ENCODE measurements at regions not wholly inside any gene's neighbourhood (a gene's known extent, or its start where the extent isn't known, plus 50 kb on each side); places are given as distances from the start of the nearest gene placed in this dataset.

DNA sequence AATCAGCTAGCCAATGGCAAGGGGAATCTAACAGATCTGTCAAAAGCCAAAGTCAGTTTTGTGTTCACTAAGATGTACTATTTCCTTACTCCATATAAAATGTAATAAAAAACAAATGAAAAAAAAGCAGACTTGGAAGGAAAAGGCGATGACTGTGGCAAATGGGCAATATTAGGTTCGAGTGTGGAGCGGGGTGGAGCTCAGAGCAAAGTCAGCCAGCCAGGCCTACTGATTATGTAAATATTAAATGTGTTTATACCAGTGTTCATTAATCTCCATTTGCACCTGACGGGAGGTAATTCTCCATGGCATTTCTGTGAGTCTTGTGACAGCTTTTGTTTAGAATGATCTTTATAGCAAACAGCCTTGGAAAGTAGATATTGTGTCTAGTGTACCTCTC is 96.2 kb upstream of the KCNMB2 start:
- H3K36me3 ChIP-seq (ENCODE audit: insufficient read depth, low read length) = no peaks in the 10 kb centered on the region
- no peak overlapping the region for H3K4me3 ChIP-seq (ENCODE audit: low read length, poor library complexity, severe bottlenecking)
- H3K9me3 ChIP-seq (ENCODE audit: insufficient read depth, low read depth, low read length) = no peaks in the 10 kb centered on the region
- no peaks in the 10 kb centered on the region for H3K4me1 ChIP-seq (ENCODE audit: insufficient read depth, low read length, poor library complexity, severe bottlenecking)
- no peaks in the 10 kb centered on the region for H3F3A ChIP-seq (ENCODE audit: low read depth)
- no peaks in the 10 kb centered on the region for H3K79me2 ChIP-seq (ENCODE audit: insufficient read depth, low read length)
- no peaks in the 10 kb centered on the region for H3K9me2 ChIP-seq (replicated peaks; ENCODE audit: low read depth, low read length)
- H3K27me3 ChIP-seq (ENCODE audit: insufficient read depth, low read length, poor library complexity, severe bottlenecking) = no peaks in the 10 kb centered on the region
- TF ChIP-seq CTCF (conservative IDR thresholded peaks at IDR 0.05; ENCODE audit: low read length) = no peak
- TF ChIP-seq EZH2phosphoT487 (IDR thresholded peaks at IDR 0.05; ENCODE audit: borderline replicate concordance) = no peak
- no peak overlapping the region for H2AFZ ChIP-seq (ENCODE audit: low read length)
- no peak overlapping the region for H3K9ac ChIP-seq (ENCODE audit: low read depth, low read length, poor library complexity, severe bottlenecking)
- H3K4me2 ChIP-seq (ENCODE audit: low read depth, low read length, poor library complexity, severe bottlenecking) = no peak overlapping the region
- H4K20me1 ChIP-seq (ENCODE audit: insufficient read depth, low read length, poor library complexity, severe bottlenecking) = no peaks in the 10 kb centered on the region

DNA sequence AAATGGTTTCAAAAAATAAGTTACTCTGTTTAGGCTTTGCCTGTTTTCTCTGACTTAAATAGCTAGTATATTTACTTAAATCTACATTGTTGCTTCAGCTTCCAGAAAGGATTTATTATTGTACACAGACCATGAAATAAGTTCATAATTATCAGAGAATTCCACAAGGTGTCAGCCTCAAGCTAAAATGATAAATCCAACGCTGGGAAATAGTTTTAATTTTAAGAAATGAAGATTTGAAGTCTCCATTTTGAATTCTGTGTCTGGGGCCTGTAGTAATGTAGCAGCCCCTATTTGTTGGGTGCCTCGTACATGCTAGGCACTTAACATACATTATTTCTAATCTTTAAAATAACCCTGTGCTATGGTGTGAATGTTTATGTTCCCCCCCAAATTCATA is 92.6 kb upstream of the KCNMB2 start:
- H3K36me3 ChIP-seq (ENCODE audit: insufficient read depth, low read length) = no peaks in the 10 kb centered on the region
- no peaks in the 10 kb centered on the region for H3K9me3 ChIP-seq (ENCODE audit: insufficient read depth, low read depth, low read length)
- no peaks in the 10 kb centered on the region for H4K20me1 ChIP-seq (ENCODE audit: insufficient read depth, low read length, poor library complexity, severe bottlenecking)
- no peak overlapping the region for H3K4me2 ChIP-seq (ENCODE audit: low read depth, low read length, poor library complexity, severe bottlenecking)
- H3K9ac ChIP-seq (ENCODE audit: low read depth, low read length, poor library complexity, severe bottlenecking) = no peak overlapping the region
- no peaks in the 10 kb centered on the region for H3K79me2 ChIP-seq (ENCODE audit: insufficient read depth, low read length)
- H3K4me3 ChIP-seq (ENCODE audit: low read length, poor library complexity, severe bottlenecking) = no peak overlapping the region
- TF ChIP-seq EZH2phosphoT487 (IDR thresholded peaks at IDR 0.05; ENCODE audit: borderline replicate concordance) = no peak
- TF ChIP-seq CTCF (conservative IDR thresholded peaks at IDR 0.05; ENCODE audit: low read length) = peak; percentile 24
- H2AFZ ChIP-seq (ENCODE audit: low read length) = no peak overlapping the region
- H3K4me1 ChIP-seq (ENCODE audit: insufficient read depth, low read length, poor library complexity, severe bottlenecking) = no peaks in the 10 kb centered on the region
- H3F3A ChIP-seq (ENCODE audit: low read depth) = no peaks in the 10 kb centered on the region
- no peaks in the 10 kb centered on the region for H3K27me3 ChIP-seq (ENCODE audit: insufficient read depth, low read length, poor library complexity, severe bottlenecking)
- no peaks in the 10 kb centered on the region for H3K9me2 ChIP-seq (replicated peaks; ENCODE audit: low read depth, low read length)

DNA sequence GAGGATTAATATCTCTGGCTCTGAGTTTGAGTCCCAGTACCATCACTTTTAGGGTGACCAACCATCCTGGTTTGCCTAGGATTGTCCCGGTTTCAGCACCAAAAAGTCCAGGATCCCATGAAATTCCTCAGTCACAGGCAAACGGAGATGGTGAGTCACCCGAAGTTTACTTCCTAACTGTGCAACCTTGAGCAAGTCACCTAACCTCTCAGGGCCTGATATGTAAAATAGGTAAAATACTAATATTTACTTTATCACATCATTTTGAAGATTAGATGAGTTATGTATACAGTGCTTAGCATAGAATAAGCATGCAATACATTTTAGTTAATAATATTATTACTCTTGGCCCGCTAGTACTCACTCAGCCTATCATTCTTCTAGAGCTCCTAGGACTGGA is 91.1 kb upstream of the KCNMB2 start:
- TF ChIP-seq EZH2phosphoT487 (IDR thresholded peaks at IDR 0.05; ENCODE audit: borderline replicate concordance) (no peak), CTCF (conservative IDR thresholded peaks at IDR 0.05; ENCODE audit: low read length) (no peak)

More for the DNA sequence above, 91.1 kb upstream of the KCNMB2 start:
- no peaks in the 10 kb centered on the region for H4K20me1 ChIP-seq (ENCODE audit: insufficient read depth, low read length, poor library complexity, severe bottlenecking)
- no peaks in the 10 kb centered on the region for H3K9me2 ChIP-seq (replicated peaks; ENCODE audit: low read depth, low read length)
- no peak overlapping the region for H3K4me3 ChIP-seq (ENCODE audit: low read length, poor library complexity, severe bottlenecking)
- H3K27me3 ChIP-seq (ENCODE audit: insufficient read depth, low read length, poor library complexity, severe bottlenecking) = no peaks in the 10 kb centered on the region
- H2AFZ ChIP-seq (ENCODE audit: low read length) = no peak overlapping the region
- no peaks in the 10 kb centered on the region for H3K36me3 ChIP-seq (ENCODE audit: insufficient read depth, low read length)
- no peaks in the 10 kb centered on the region for H3K9me3 ChIP-seq (ENCODE audit: insufficient read depth, low read depth, low read length)
- no peaks in the 10 kb centered on the region for H3K4me1 ChIP-seq (ENCODE audit: insufficient read depth, low read length, poor library complexity, severe bottlenecking)
- H3K9ac ChIP-seq (ENCODE audit: low read depth, low read length, poor library complexity, severe bottlenecking) = no peak overlapping the region
- H3K4me2 ChIP-seq (ENCODE audit: low read depth, low read length, poor library complexity, severe bottlenecking) = no peak overlapping the region
- H3F3A ChIP-seq (ENCODE audit: low read depth) = no peaks in the 10 kb centered on the region
- H3K79me2 ChIP-seq (ENCODE audit: insufficient read depth, low read length) = no peaks in the 10 kb centered on the region

All from Loucy (cell line).